Kidney glomerular epithelial cell (primary cell): ENCODE measurements at regions not wholly inside any gene's neighbourhood (a gene's known extent, or its start where the extent isn't known, plus 50 kb on each side); places are given as distances from the start of the nearest gene placed in this dataset.

ENCODE experiments used
- DNase-seq: peaks from one replicate; lab custom pipeline; 2025; lab: John Stamatoyannopoulos, UW

DNA sequence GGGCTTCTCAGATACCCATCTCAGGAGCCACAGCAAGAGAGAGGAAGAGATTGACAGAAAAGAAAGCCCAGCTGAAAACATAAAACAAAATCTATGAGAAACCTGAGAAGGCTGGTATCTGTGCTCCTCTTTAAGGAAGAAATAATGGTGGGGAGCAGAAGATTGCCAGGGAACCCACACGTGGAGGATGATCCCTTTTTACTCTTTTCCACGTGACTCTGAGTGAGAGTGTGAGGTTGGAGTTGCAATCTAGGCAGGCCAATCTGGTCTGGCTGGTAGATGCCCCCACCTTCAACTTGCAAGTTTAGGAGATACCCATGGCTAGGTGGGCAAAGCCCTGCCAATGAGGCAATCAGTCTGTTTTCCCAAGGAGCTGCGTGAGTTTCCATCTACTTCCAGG is 202.3 kb downstream of the TENT4A start:
- DNase-seq = no peak

DNA sequence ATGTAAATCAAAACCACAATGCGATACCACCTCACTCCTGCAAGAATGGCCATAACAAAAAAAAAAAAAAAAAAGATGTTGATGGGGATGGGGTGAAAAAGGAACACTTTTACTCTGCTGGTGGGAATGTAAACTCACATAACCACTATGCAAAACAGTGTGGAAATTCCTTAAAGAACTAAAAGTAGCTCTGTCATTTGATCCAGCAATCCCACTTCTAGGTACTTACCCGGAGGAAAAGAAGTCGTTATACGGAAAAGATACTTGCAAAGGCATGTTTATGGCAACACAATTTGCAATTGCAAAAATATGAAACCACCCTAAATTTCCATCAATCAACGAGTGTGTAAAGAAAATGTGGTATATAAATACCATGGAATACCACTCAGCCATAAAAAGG is 205.0 kb downstream of the TENT4A start:
- DNase-seq = no peak

GRCh38 chr5:6920628-6921256 is 207.5 kb downstream of the TENT4A start:
- DNase-seq = no peak

DNA sequence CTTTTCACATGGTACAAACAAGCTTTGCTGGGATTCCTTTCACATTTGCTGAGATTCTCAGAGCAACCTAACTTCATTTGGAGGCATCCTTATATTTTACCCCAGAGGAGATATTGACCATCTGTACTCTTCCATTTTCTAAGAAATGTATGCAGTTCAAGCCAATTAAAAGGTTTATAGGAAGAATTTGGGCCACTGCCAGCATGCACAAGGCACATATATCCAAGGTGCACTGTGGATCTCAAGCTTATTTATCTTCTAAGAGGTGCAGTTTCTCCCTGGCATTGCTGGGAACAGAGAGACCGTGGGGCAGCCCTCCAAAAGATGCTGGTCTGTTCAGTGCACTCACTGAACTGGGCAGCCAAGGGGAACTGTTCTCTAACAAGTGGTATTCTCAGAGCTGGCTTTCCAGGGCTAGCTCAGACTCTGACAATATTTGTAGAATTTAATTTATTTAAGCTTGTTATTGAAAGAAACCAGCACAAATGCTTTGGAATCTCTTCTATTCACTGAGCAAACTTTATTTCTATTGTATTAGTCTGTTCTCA is 213.3 kb downstream of the TENT4A start:
- DNase-seq = no peak

DNA sequence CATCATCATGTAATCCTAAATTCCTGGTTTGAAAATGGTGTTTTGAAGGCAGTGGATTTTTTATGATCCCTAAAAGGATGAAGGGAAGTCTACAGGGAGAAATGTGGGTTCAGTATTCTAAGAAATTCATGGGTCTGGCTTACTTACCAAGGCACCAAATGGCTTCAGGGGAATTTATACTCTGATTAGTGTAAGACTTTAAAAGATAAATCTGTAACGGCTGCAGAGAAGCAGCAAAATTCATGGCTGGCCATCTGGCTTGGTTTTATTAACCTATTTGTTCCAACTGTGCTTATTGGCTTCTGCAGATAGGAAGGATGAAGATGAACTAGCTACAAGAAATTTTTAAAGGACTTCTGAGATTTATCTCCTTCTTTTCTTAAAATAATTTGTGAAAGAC is 222.8 kb downstream of the TENT4A start:
- no peak for DNase-seq

DNA sequence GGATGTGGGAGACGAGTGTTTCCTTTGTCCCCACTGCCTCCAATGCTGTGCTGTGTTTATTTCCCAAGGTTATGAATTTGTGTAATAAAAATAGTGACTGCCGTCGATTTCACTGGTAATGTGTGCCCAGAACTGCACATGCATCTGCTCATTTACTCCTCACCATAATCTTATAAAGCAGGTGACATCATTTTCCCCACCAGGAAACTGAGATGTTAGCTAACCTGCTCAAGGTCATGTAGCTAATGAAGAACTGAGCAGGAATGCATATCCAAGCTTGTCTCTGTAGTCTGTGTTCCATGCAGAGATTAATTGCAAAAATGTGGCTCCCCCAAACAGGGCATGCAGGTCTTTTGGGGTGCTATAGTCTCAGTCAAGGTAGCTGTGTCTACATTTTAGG is 224.4 kb downstream of the TENT4A start:
- no peak for DNase-seq

- no peak for DNase-seq
Measured at GRCh38 chr5:6941631-6942030, 228.4 kb downstream of the TENT4A start.

DNA sequence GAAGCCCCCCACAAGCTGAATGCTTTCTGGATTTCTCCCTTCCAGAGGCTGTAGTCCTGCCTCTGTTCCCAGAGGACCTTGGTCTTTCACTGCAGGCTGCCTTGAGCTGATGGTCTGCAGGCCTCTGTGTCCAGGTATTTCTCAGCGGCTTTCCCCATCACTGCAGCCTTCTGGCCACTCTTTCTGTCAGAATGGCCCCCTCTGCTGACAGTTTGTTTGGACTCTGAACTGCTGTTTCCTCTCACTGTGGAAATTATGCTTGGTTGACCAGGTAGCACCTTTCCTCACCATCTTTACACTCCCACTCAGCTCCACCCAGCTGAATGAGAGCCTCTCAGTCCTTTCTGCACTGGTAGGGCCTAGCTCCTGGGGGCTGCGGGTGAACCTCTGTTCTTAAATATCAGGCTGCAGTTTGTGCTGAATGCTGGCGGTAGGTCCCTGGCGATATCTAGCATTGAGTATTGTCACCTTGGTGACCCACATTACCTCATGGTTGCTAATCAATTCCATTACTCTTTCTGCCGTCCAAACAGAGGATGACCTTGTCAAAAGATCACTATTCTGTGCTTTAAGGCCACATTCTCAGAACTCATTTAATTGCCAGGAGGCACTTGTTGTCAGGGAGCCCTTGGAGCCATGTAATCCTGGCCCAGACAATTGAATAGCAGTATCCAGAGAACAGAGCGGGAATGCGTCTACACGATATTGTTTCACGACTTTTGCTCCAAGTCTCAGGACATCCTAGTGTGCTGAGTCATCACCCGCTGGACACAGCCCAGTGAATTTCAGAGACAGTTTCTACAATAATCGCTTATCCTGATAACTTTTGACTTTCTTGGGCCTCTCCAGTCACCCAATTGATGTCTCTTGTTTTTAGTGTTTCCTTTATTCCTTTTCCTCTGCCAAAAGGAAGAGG is 230.2 kb downstream of the TENT4A start:
- no peak for DNase-seq

DNA sequence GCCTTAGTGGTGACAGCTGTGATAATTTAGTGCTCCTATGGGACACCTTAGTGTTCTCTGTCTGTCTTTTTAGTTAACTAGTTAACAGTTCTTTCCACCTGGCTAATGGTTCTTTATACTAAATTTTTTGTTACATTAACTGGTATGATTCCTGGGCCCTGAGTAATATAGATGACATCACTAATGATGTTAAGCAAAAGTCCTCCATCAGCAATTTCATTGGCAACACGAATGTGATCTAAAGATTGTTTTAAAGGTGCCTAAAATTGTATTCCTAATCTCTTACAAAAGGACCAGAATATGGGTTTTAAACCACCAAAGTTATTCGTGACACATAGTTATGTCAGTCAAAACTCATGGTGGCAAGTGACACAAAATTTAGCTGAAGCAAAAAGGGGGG is 235.3 kb downstream of the TENT4A start:
- no peak for DNase-seq

GRCh38 chr5:6949230-6949629 is 236.0 kb downstream of the TENT4A start:
- no peak for DNase-seq

GRCh38 chr5:6950250-6950649 is 237.0 kb downstream of the TENT4A start:
- no peak for DNase-seq

GRCh38 chr5:6950860-6951259 is 237.6 kb downstream of the TENT4A start:
- no peak for DNase-seq

- DNase-seq = no peak
Measured at GRCh38 chr5:6961123-6961522, 247.9 kb downstream of the TENT4A start.

DNA sequence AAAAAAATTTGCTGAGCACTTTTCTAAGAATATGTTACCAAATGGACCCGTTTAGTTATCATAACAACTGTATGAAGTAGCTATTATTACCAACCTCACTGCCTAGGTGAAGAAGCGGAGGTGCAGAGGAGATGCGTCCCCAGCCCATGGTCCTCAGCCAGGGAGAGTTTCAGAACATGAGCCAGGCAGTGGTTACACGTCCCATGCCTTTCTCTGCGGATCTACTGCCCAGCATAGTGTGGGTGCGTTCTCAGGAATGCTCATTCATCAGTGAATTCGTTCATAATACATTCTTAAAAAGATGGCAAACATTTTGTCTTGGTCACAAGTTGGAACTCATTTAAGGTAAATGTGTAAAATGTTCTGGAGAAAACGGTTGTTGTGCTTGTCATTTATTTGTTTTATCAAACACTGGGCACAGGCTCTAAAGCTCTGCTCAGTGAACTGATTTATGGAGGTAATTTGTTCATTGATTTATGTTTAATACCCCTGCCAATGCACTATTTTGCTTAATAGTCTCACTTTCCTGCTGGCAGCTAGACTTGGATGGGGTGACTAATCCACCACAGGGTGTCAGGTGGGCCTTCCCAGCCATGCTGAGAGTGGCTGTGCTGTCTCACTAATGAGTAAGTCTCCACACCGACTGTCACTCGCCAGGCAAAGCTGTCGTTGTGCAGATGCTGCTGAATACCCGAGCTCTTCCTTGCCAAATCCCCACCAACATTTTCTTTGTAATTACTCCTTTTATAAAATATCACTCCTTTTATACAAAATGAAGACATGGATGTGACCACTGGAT is 248.8 kb downstream of the TENT4A start:
- DNase-seq = no peak

DNA sequence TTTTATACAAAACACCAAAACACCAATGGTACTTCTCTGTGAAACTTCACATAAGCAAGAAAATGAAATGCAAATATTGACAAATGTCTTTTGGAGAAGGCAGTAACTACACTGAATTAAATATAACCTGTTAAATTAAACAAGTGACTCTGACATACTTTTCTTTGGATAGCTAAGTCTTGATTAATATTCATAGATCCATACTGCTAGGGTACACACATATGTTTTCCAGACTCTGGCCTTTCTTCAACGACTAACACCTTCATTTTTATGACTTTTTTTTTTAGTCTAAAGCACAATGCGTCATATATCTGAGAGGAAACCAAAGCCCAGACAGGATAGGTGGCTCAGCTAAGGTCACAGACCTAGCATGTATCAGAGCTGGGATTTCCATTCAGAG is 263.7 kb downstream of the TENT4A start:
- DNase-seq = no peak

DNA sequence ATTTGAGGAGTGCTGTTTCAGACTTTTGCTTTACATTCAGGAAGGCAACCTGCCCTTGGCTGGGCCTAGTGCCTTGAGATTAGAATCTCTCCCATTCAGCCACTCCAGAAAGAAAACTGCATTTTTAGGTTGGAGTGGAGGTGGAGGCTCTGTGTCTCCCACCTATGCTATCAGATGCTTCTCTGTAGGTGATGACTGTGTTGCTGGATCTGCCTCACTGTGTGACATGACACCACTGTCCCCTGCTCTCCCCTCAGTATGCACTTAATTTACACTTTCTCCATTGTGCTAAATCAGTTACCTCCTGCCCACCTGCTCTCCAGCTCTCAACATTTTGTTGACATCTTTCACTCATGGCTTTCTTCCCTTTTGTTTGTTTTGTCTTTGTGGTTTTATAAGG is 265.8 kb downstream of the TENT4A start:
- DNase-seq = no peak

DNA sequence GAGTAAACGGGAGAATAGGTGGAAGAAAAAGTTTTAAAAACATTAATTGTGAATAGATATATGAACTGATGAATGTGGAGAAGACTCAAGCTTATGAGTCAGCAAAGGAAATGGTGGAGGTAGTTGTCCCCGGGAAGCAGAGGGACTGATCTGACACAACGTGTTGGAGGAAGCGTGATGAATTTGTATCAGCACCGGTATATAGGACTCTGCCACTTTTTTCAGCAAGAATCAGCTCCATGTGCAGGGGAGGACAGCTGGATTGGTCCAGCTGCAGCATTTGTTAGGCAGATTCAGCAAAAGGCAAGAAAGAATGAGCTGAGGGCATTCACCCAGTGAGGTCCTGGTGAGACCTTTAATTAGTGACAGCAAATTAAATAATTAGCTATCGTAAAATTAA is 276.0 kb downstream of the TENT4A start:
- DNase-seq = no peak

- DNase-seq = no peak
Measured at GRCh38 chr5:6994097-6994496, 280.9 kb downstream of the TENT4A start.

- no peak for DNase-seq
Measured at GRCh38 chr5:6995115-6995514, 281.9 kb downstream of the TENT4A start.

- no peak for DNase-seq
Measured at GRCh38 chr5:7000310-7000709, 287.1 kb downstream of the TENT4A start.

- DNase-seq = no peak
Measured at GRCh38 chr5:7010591-7010990, 297.4 kb downstream of the TENT4A start.

- DNase-seq = no peak
Measured at GRCh38 chr5:7012057-7012456, 298.8 kb downstream of the TENT4A start.

- DNase-seq = no peak
Measured at GRCh38 chr5:7014611-7015010, 301.4 kb downstream of the TENT4A start.
